KOPT-K1 (cell line): ENCODE measurements at regions not wholly inside any gene's neighbourhood (a gene's known extent, or its start where the extent isn't known, plus 50 kb on each side); places are given as distances from the start of the nearest gene placed in this dataset.

ENCODE experiments used
- H3K27ac ChIP-seq: fragments of 200-600 bp; sonication (generic); 2 replicates; pipeline ENCODE4 v1.5.1; 2016; ENCODE audit warnings: antibody characterized with exemption, mild to moderate bottlenecking, low read depth, low read length; ENCODE audit not compliant: poor library complexity, severe bottlenecking
- H3K36me3 ChIP-seq: fragments of 200-600 bp; sonication (generic); 2 replicates; pipeline ENCODE4 v1.5.1; 2017; ENCODE audit warnings: antibody characterized with exemption, mild to moderate bottlenecking, low read length, moderate library complexity; ENCODE audit not compliant: insufficient read depth
- H3K9me3 ChIP-seq: fragments of 200-600 bp; sonication (generic); 2 replicates; pipeline ENCODE4 v1.5.1; 2017; ENCODE audit warnings: antibody characterized with exemption, low read length, mild to moderate bottlenecking; ENCODE audit not compliant: insufficient read depth, poor library complexity, severe bottlenecking

GRCh38 chr6:14738933-14739332 lies 506.9 kb upstream of the JARID2 start:
- no peak overlapping the region for H3K27ac ChIP-seq
- no peaks in the 10 kb centered on the region for H3K9me3 ChIP-seq
- H3K36me3 ChIP-seq: no peaks in the 10 kb centered on the region

- Histone ChIP-seq H3K27ac (no peak overlapping the region), H3K9me3 (no peaks in the 10 kb centered on the region), H3K36me3 (no peaks in the 10 kb centered on the region)
These were observed 506.0 kb upstream of the JARID2 start for GRCh38 chr6:14739827-14740226.

GRCh38 chr6:14742171-14742570 lies 503.7 kb upstream of the JARID2 start:
- Histone ChIP-seq H3K27ac (no peak overlapping the region), H3K36me3 (no peaks in the 10 kb centered on the region), H3K9me3 (no peaks in the 10 kb centered on the region)

- H3K27ac ChIP-seq: no peak overlapping the region
These were observed 503.2 kb upstream of the JARID2 start for GRCh38 chr6:14742680-14743079.

GRCh38 chr6:14743144-14743473 lies 502.8 kb upstream of the JARID2 start:
- H3K36me3 ChIP-seq: no peaks in the 10 kb centered on the region
- H3K27ac ChIP-seq: no peak overlapping the region
- no peaks in the 10 kb centered on the region for H3K9me3 ChIP-seq

More at GRCh38 chr6:14742680-14743079, 503.2 kb upstream of the JARID2 start:
- H3K9me3 ChIP-seq: no peaks in the 10 kb centered on the region
- no peaks in the 10 kb centered on the region for H3K36me3 ChIP-seq

- no peak overlapping the region for H3K27ac ChIP-seq
- H3K36me3 ChIP-seq: no peaks in the 10 kb centered on the region
- no peaks in the 10 kb centered on the region for H3K9me3 ChIP-seq
These were observed 502.2 kb upstream of the JARID2 start for GRCh38 chr6:14743474-14744211.

GRCh38 chr6:14744212-14744556 lies 501.7 kb upstream of the JARID2 start:
- Histone ChIP-seq H3K36me3 (no peaks in the 10 kb centered on the region), H3K27ac (no peak overlapping the region), H3K9me3 (no peaks in the 10 kb centered on the region)

- no peak overlapping the region for H3K27ac ChIP-seq
- H3K9me3 ChIP-seq: no peaks in the 10 kb centered on the region
- H3K36me3 ChIP-seq: no peaks in the 10 kb centered on the region
These were observed 499.6 kb upstream of the JARID2 start for GRCh38 chr6:14746139-14746837.

- Histone ChIP-seq H3K36me3 (no peaks in the 10 kb centered on the region), H3K27ac (no peak overlapping the region), H3K9me3 (no peaks in the 10 kb centered on the region)
These were observed 497.9 kb upstream of the JARID2 start for GRCh38 chr6:14747881-14748520.

GRCh38 chr6:14748679-14749078 lies 497.2 kb upstream of the JARID2 start:
- Histone ChIP-seq H3K9me3 (no peaks in the 10 kb centered on the region), H3K36me3 (no peaks in the 10 kb centered on the region), H3K27ac (no peak overlapping the region)

- no peaks in the 10 kb centered on the region for H3K9me3 ChIP-seq
- H3K27ac ChIP-seq: no peak overlapping the region
- no peaks in the 10 kb centered on the region for H3K36me3 ChIP-seq
These were observed 495.7 kb upstream of the JARID2 start for GRCh38 chr6:14750059-14750661.

GRCh38 chr6:14751645-14752175 lies 494.2 kb upstream of the JARID2 start:
- Histone ChIP-seq H3K36me3 (no peaks in the 10 kb centered on the region), H3K27ac (no peak overlapping the region), H3K9me3 (no peaks in the 10 kb centered on the region)

GRCh38 chr6:14754751-14755513 lies 490.9 kb upstream of the JARID2 start:
- Histone ChIP-seq H3K36me3 (no peaks in the 10 kb centered on the region), H3K9me3 (no peaks in the 10 kb centered on the region), H3K27ac (no peak overlapping the region)

- H3K9me3 ChIP-seq: no peaks in the 10 kb centered on the region
- H3K27ac ChIP-seq: no peak overlapping the region
- no peaks in the 10 kb centered on the region for H3K36me3 ChIP-seq
These were observed 489.5 kb upstream of the JARID2 start for GRCh38 chr6:14756340-14756739.

GRCh38 chr6:14757014-14757413 lies 488.9 kb upstream of the JARID2 start:
- Histone ChIP-seq H3K9me3 (no peaks in the 10 kb centered on the region), H3K36me3 (no peaks in the 10 kb centered on the region), H3K27ac (no peak overlapping the region)
